HFF-Myc (cell line): ENCODE measurements at regions not wholly inside any gene's neighbourhood (a gene's known extent, or its start where the extent isn't known, plus 50 kb on each side); places are given as distances from the start of the nearest gene placed in this dataset.

Experiments
- DNase-seq: peaks from one replicate; pipeline ENCODE4 v3.0.0-alpha.2; 2011; ENCODE audit warnings: low read depth; ENCODE audit errors: extremely low read depth
- H3K4me3 ChIP-seq: replicated peaks from 2 replicates; pipeline ENCODE4 v1.5.1; 2011; ENCODE audit warnings: low read depth, mild to moderate bottlenecking, control low read depth, low read length
- CTCF ChIP-seq: IDR thresholded peaks from 2 replicates; pipeline ENCODE4 v1.5.1; 2012; ENCODE audit warnings: mild to moderate bottlenecking, low read depth, low read length, control low read depth; ENCODE audit errors: missing control alignments

DNA sequence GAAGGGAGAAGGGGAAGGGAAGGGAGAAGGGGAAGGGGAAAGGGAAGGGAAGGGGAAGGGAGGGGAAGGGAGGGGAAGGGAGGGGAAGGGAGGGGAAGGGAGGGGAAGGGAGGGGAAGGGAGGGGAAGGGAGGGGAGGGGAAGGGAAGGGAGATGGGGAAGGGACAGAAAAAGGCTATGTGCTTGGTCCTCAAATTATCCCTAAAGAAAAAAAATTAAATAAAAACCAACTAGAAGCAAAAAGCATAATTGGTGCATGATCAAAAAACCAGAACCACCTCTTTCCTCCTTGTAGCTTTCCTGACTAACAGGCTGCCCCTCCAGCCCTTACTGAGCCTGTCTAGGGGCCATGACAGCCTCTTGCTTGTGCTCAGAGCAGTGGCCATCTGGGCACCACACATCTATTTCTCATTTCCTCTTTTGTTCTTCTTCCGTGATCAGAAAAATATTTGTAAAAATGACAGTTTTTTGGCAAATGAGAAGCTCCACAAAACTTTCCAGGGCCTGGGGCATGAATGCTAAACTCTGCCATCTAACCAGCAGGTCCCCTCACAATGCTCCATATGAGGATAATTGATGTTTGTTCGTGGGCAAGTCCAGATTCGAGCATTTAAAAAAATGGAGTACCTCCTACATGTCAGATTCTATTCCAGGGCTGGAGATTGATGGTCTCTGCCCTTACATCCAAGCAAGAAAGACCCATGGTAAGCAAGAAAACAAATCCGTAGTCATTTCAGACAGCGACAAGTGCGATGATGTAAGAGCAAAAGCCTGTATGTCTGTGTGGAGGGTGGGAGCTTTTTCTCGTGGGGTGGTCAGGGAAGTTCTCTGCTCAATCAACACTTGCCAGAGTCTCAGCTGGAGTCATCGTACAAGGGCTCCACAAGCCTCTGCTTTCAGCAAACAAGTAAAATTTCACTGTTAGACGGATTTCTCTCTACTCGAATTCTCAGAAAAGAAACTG is 320.9 kb downstream of the WDR11 start:
- DNase-seq = no peak
- no peak overlapping the region for H3K4me3 ChIP-seq
- no peak for TF ChIP-seq CTCF

DNA sequence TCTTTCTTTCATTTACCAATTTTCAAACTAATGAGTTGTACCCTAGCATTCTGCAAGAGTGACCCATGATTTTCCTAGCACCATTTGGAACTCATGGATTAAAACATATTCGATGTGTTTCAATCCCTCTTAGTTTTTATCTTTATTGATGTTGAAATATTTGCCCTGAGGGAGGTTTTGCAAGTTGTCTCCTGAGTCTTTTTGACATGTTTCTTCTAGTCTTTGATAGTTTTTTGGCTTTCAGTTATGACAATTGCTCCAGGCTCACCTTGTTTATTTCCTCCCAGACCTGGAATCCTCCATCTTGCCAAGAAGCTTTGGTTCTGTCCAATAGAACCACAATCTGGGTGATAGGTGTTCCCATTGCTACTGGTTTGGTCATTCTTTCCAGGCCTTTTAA is 327.8 kb downstream of the WDR11 start:
- H3K4me3 ChIP-seq = no peak overlapping the region
- no peak for TF ChIP-seq CTCF
- DNase-seq = no peak

DNA sequence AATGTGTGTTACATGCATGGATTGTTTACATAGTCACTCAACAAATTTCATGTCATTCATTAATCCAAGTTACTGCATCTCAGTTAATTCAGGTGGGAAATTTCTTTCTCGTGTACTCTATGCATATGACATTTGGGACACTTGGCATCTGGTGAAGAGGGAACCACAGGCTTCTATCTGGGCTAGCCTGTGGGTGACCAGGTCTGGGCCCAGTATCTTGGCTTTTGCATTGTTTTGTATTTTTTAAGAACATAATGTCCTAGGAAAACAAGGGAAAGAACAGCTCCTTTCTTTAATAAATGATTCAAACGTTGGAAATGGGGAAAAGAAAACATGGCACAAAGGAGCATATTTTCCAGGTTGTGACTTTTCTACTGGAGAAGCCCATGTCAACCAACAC is 331.1 kb downstream of the WDR11 start:
- TF ChIP-seq CTCF = no peak
- H3K4me3 ChIP-seq = no peak overlapping the region
- no peak for DNase-seq

- no peak overlapping the region for H3K4me3 ChIP-seq
- TF ChIP-seq CTCF = no peak
- no peak for DNase-seq
Observed at GRCh38 chr10:121183236-121183635, 332.1 kb downstream of the WDR11 start.

- no peak overlapping the region for H3K4me3 ChIP-seq
- no peak for DNase-seq
- no peak for TF ChIP-seq CTCF
Observed at GRCh38 chr10:121183707-121184106, 332.5 kb downstream of the WDR11 start.

GRCh38 chr10:121185816-121186455 is 334.8 kb downstream of the WDR11 start:
- H3K4me3 ChIP-seq = no peak overlapping the region
- DNase-seq = no peak
- TF ChIP-seq CTCF = no peak
